NCI-H2196 treated with DMSO at 0.1 percent for 48 hours (cell line): ENCODE measurements at regions not wholly inside any gene's neighbourhood (a gene's known extent, or its start where the extent isn't known, plus 50 kb on each side); places are given as distances from the start of the nearest gene placed in this dataset.

Experiments used
- DNase-seq: peaks from one replicate; lab custom pipeline; 2025; ENCODE audit not compliant: unreplicated experiment; lab: John Stamatoyannopoulos, UW

- DNase-seq = no peak
Measured at GRCh38 chr1:87765057-87765680, 436.5 kb downstream of the LMO4 start.

DNA sequence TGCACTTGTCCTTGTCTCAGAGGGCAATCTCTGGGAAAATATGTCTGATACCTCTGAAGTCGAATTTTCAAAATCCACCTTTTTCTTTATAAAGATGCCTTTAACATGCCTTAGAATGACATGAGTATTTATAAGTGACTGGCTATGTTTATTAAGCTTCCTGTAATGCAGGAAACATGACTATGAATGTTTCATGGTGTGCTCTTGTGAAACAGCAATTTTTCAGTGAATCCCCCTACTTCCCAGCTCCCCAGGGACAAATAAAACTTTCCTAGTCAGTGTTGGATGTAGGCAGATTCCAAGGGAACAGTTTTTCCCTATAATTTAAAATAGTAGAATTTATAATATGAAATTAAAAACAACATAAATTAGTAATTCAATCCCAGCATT, 437.0 kb downstream of the LMO4 start:
- DNase-seq = no peak

- no peak for DNase-seq
Measured at GRCh38 chr1:87766737-87767136, 438.1 kb downstream of the LMO4 start.

- no peak for DNase-seq
Measured at GRCh38 chr1:87778896-87779295, 450.2 kb downstream of the LMO4 start.

GRCh38 chr1:87781554-87781953, 452.9 kb downstream of the LMO4 start:
- DNase-seq = no peak

GRCh38 chr1:87783315-87783714, 454.6 kb downstream of the LMO4 start:
- DNase-seq = no peak

GRCh38 chr1:87785386-87785785, 456.7 kb downstream of the LMO4 start:
- no peak for DNase-seq

- no peak for DNase-seq
Measured at GRCh38 chr1:87786229-87786628, 457.5 kb downstream of the LMO4 start.

DNA sequence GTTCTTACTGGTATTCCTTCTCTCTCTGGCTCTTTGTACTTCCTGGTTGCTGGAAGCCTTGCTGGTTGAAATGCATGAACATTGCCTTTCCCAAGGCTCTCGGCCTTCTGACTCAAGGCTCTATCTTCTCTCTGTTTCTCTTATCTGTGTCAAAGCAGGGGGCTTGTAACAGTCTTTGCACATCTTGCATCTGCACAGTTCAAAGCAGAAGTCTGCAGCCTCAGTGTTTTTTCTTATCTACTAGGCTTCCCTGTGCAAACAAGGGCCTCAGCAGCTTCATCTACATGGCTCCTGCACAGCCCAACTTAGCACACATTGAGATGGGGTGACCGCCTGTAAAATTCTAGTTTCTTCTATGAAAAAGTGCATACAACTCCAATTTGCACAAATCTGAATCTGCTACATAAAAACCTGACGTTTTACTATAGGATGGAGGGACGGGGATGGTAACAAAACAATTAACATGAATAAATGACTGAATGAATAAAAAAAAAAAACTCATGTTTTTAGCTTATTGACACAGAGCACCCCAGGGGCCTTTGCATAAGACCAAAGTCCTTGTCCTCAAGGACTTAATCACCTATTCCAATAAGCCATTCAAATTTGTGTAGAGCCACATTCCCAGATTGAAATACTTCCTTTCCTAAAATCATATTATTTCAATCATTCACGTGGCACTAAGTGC, 458.3 kb downstream of the LMO4 start:
- DNase-seq = no peak

GRCh38 chr1:87787551-87787950, 458.9 kb downstream of the LMO4 start:
- no peak for DNase-seq

DNA sequence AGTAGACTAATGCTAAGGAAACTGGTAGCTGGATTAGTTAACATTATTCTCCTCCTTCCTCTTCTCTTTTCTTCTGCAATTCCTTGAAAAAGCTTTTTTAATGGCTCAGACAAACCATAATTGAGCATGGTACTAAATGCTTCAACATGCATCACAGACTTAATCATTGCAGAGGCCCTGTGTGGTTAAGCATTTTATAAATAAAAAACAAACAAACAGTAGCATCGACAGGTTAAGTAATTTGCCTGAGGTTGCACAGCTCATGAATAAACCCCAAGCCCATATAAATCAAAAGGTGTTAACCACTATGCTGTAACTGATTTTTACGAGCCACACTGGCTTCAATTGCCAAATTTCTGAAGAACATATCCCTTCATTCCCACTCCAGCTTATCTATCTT, 462.1 kb downstream of the LMO4 start:
- DNase-seq = no peak

GRCh38 chr1:87791931-87792740, 463.5 kb downstream of the LMO4 start:
- DNase-seq = no peak

DNA sequence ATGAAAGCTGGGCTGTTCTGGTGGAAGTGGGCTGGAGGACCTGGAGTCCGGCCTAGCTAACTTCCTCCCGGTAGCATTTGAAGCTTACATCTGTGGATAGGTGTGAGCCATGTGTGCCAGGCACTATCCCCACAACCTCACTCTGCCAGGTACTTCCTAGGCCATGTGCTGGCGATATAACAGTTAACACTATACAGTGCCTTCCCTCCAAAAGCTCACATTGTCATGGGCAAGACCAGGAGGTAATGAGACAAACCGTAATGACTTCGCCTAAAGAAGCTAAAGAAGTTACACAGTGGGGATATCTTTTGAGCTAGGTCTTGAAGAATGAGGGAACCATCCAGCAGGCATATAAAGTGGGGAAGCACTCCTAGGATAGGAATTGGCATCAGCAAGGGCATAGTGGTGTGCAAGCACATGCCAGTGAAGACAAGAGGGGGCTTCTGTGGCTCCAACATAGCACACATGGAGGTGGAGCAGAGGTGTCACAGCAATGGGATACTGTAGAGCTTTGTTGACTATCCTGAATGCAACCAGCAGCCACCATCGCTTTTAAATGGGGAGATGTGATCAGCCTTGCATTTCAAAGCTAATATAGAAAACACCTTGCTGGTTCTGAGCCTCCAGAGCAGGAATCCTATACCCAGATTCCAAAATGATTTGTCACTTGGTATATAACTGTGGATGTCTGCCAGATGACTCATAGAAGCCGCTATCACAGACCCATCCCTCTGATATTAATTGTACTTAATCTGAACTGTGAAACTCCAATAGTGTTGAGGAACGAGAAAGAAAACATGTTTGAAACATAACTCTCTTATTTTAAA, 466.3 kb downstream of the LMO4 start:
- DNase-seq = no peak

- no peak for DNase-seq
Measured at GRCh38 chr1:87795615-87796337, 467.1 kb downstream of the LMO4 start.

DNA sequence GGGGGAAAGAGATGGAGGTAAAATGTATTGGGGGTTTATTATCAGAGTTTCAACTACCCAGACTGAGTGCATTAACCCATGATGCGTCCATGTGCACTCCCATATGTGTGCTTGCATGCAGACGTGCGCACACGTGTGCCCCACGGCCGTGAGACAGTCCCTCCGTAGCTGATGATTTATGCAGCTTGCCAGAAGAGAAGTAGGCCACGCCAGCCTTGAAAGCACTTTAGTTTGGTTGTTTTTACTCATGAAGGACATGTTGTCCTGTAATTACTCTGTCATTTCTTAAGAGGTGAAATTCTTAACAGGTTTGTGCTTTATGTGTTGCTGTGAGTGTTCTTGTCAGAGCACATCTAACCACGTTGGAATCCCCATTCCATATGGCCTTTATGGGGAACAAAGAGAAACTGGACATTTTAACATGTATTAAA, 467.8 kb downstream of the LMO4 start:
- DNase-seq = no peak

DNA sequence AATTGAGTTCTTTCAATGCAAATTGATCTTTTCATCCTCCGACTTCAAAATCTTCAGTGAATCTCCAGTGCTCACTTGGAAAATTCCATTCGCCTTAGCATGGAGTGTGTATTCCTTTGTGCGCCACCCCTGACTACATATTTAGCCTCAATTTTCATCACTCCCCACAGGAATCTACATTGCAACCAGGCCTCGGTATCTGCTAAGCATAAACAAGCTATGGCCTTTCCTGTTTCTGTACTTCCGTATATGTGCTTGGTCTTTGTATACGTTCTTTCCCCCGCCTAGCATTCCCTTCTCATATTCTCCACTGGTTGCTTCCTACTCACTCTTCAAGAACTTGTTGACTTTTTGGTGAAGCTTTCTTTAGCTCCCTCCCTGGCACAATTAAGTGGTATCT, 470.8 kb downstream of the LMO4 start:
- DNase-seq = no peak

GRCh38 chr1:87800006-87800405, 471.3 kb downstream of the LMO4 start:
- DNase-seq = no peak

- no peak for DNase-seq
Measured at GRCh38 chr1:87803375-87803774, 474.7 kb downstream of the LMO4 start.

DNA sequence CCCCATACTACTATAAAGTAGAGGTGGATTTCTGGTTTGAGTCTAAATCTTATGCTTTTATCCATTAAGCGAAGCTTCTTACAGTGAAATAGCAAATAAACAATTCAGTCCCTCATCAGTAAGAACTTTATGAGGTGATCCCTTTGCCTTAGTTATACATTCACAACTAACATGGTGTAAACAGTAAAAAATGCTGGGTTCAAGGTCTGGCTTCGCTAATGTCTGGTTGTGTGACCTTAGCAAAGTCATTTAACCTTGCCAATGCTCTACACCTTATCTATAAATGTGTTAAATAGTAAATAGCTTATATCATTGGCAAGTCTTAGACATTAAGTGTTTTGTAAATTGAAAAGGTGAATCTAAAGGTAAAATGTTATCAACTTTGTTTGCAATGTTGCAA, 475.4 kb downstream of the LMO4 start:
- DNase-seq = no peak

GRCh38 chr1:87805666-87806378, 477.1 kb downstream of the LMO4 start:
- no peak for DNase-seq
